Neural progenitor cell (in vitro differentiated cells): ENCODE measurements at regions not wholly inside any gene's neighbourhood (a gene's known extent, or its start where the extent isn't known, plus 50 kb on each side); places are given as distances from the start of the nearest gene placed in this dataset.

Experiments
- DNase-seq: peaks from one replicate; pipeline ENCODE4 v3.0.0-alpha.2; 2016; ENCODE audit warnings: low spot score
- H2AFZ ChIP-seq: fragments of 200-600 bp; sonication (generic); replicated peaks from 2 replicates; pipeline ENCODE4 v1.6.1; 2016; ENCODE audit warnings: antibody characterized with exemption
- H3F3A ChIP-seq: fragments of 200-600 bp; sonication (generic); 2 replicates; pipeline ENCODE4 v1.6.1; 2016; ENCODE audit warnings: antibody characterized with exemption, low read depth
- H3K27ac ChIP-seq: fragments of 200-600 bp; sonication (generic); 2 replicates; pipeline ENCODE4 v1.5.1; 2016; ENCODE audit warnings: mild to moderate bottlenecking
- H3K27me3 ChIP-seq: fragments of 200-600 bp; sonication (generic); 2 replicates; pipeline ENCODE4 v1.6.1; 2016; ENCODE audit warnings: mild to moderate bottlenecking, moderate library complexity
- H3K36me3 ChIP-seq: fragments of 200-600 bp; sonication (generic); 2 replicates; pipeline ENCODE4 v1.5.1; 2016
- H3K4me1 ChIP-seq: fragments of 200-600 bp; sonication (generic); 2 replicates; pipeline ENCODE4 v1.6.1; 2016; ENCODE audit warnings: mixed run types
- H3K4me2 ChIP-seq: fragments of 200-600 bp; sonication (generic); 2 replicates; pipeline ENCODE4 v1.6.1; 2016
- H3K4me3 ChIP-seq: fragments of 200-600 bp; sonication (generic); 2 replicates; pipeline ENCODE4 v1.5.1; 2016
- H3K79me2 ChIP-seq: fragments of 200-600 bp; sonication (generic); 2 replicates; pipeline ENCODE4 v1.6.1; 2016; ENCODE audit warnings: low read depth
- H3K9ac ChIP-seq: fragments of 200-600 bp; sonication (generic); 2 replicates; pipeline ENCODE4 v1.6.1; 2016
- H3K9me3 ChIP-seq: fragments of 200-600 bp; sonication (generic); 2 replicates; pipeline ENCODE4 v1.5.1; 2016; ENCODE audit warnings: low read depth
- H4K20me1 ChIP-seq: fragments of 200-600 bp; sonication (generic); 2 replicates; pipeline ENCODE4 v1.6.1; 2016; ENCODE audit warnings: low read depth
- H3K27ac Mint-ChIP-seq: 3 replicates; pipeline ENCODE4 v1.8.0; 2021; ENCODE audit warnings: mixed read lengths
- H3K27me3 Mint-ChIP-seq: 2 replicates; pipeline ENCODE4 v1.8.0; 2022; ENCODE audit warnings: low read depth, mild to moderate bottlenecking, inconsistent platforms, moderate library complexity, mixed read lengths; ENCODE audit not compliant: insufficient read depth
- H3K36me3 Mint-ChIP-seq: 3 replicates; pipeline ENCODE4 v1.8.0; 2021; ENCODE audit warnings: mixed read lengths
- H3K4me1 Mint-ChIP-seq: 3 replicates; pipeline ENCODE4 v1.8.0; 2021; ENCODE audit warnings: mixed read lengths
- H3K4me3 Mint-ChIP-seq: 3 replicates; pipeline ENCODE4 v1.8.0; 2021; ENCODE audit warnings: mild to moderate bottlenecking, moderate library complexity, mixed read lengths
- H3K9me3 Mint-ChIP-seq: 3 replicates; pipeline ENCODE4 v1.8.0; 2020; ENCODE audit warnings: mixed read lengths
- CTCF ChIP-seq: fragments of 200-600 bp; sonication (generic); IDR thresholded peaks from 2 replicates; pipeline ENCODE4 v1.5.1; 2017; ENCODE audit warnings: antibody characterized with exemption, mild to moderate bottlenecking
- EZH2 ChIP-seq: fragments of 200-600 bp; sonication (generic); IDR thresholded peaks from 2 replicates; pipeline ENCODE4 v1.6.1; 2017; ENCODE audit warnings: antibody characterized with exemption, mild to moderate bottlenecking, moderate library complexity
- EZH2phosphoT487 ChIP-seq: fragments of 200-600 bp; sonication (generic); IDR thresholded peaks from 2 replicates; pipeline ENCODE4 v1.6.1; 2017; ENCODE audit warnings: antibody characterized with exemption

- Histone ChIP-seq H3K27ac (no peak overlapping the region), H3K36me3 (no peaks in the 10 kb centered on the region), H3K9me3 (no peaks in the 10 kb centered on the region), H3K27me3 (no peaks in the 10 kb centered on the region), H2AFZ (no peak overlapping the region), H3K4me2 (no peak overlapping the region), H3K4me1 (no peaks in the 10 kb centered on the region), H3K4me3 (no peak overlapping the region), H3K79me2 (no peaks in the 10 kb centered on the region), H4K20me1 (no peaks in the 10 kb centered on the region), H3F3A (no peaks in the 10 kb centered on the region), H3K9ac (no peak overlapping the region)
- Mint-ChIP-seq H3K27ac (no peak overlapping the region), H3K27me3 (no peaks in the 10 kb centered on the region), H3K4me3 (no peak overlapping the region), H3K4me1 (peaks cover 3% of the 10 kb centered on the region), H3K9me3 (no peaks in the 10 kb centered on the region), H3K36me3 (no peaks in the 10 kb centered on the region)
- DNase-seq, result no peak
- TF ChIP-seq EZH2phosphoT487 (no peak), EZH2 (no peak), CTCF (no peak)
Measured at GRCh38 chr2:175640655-175641054, 361.4 kb downstream of the LNPK start.

GRCh38 chr2:175633227-175633626 is 368.8 kb downstream of the LNPK start:
- Mint-ChIP-seq H3K9me3 (no peaks in the 10 kb centered on the region), H3K27me3 (no peaks in the 10 kb centered on the region), H3K27ac (no peak overlapping the region), H3K4me1 (peaks cover 3% of the 10 kb centered on the region), H3K4me3 (no peak overlapping the region), H3K36me3 (no peaks in the 10 kb centered on the region)
- no peak overlapping the region for H3K4me3 ChIP-seq
- no peaks in the 10 kb centered on the region for H3K4me1 ChIP-seq
- H3K79me2 ChIP-seq, result no peaks in the 10 kb centered on the region
- TF ChIP-seq CTCF (no peak), EZH2 (no peak), EZH2phosphoT487 (no peak)
- H3K27me3 ChIP-seq, result no peaks in the 10 kb centered on the region
- H4K20me1 ChIP-seq, result no peaks in the 10 kb centered on the region
- H3F3A ChIP-seq, result no peaks in the 10 kb centered on the region
- no peak overlapping the region for H3K27ac ChIP-seq
- H2AFZ ChIP-seq, result no peak overlapping the region
- H3K9ac ChIP-seq, result no peak overlapping the region
- no peaks in the 10 kb centered on the region for H3K9me3 ChIP-seq
- DNase-seq, result no peak
- no peaks in the 10 kb centered on the region for H3K36me3 ChIP-seq
- H3K4me2 ChIP-seq, result no peak overlapping the region

GRCh38 chr2:175631245-175631623 is 370.8 kb downstream of the LNPK start:
- Mint-ChIP-seq H3K27ac (no peak overlapping the region), H3K9me3 (no peaks in the 10 kb centered on the region), H3K4me3 (no peak overlapping the region), H3K4me1 (peaks cover 3% of the 10 kb centered on the region), H3K27me3 (no peaks in the 10 kb centered on the region), H3K36me3 (no peaks in the 10 kb centered on the region)
- no peak overlapping the region for H3K27ac ChIP-seq
- H3K27me3 ChIP-seq, result no peaks in the 10 kb centered on the region
- no peak overlapping the region for H2AFZ ChIP-seq
- no peak for TF ChIP-seq EZH2
- no peak overlapping the region for H3K9ac ChIP-seq
- H3K4me1 ChIP-seq, result no peaks in the 10 kb centered on the region
- no peaks in the 10 kb centered on the region for H4K20me1 ChIP-seq
- H3K4me2 ChIP-seq, result no peak overlapping the region
- no peaks in the 10 kb centered on the region for H3F3A ChIP-seq
- H3K9me3 ChIP-seq, result no peaks in the 10 kb centered on the region
- DNase-seq, result no peak
- H3K36me3 ChIP-seq, result no peaks in the 10 kb centered on the region
- H3K79me2 ChIP-seq, result no peaks in the 10 kb centered on the region
- H3K4me3 ChIP-seq, result no peak overlapping the region

- Mint-ChIP-seq H3K36me3 (no peaks in the 10 kb centered on the region), H3K27me3 (no peaks in the 10 kb centered on the region), H3K27ac (no peak overlapping the region), H3K4me1 (no peaks in the 10 kb centered on the region), H3K4me3 (no peak overlapping the region), H3K9me3 (no peaks in the 10 kb centered on the region)
- Histone ChIP-seq H3K4me2 (no peak overlapping the region), H3K27ac (no peak overlapping the region), H3K4me3 (no peak overlapping the region), H4K20me1 (no peaks in the 10 kb centered on the region), H3K79me2 (no peaks in the 10 kb centered on the region), H3K27me3 (no peaks in the 10 kb centered on the region), H3K9ac (no peak overlapping the region), H3K4me1 (no peaks in the 10 kb centered on the region), H3F3A (no peaks in the 10 kb centered on the region), H3K36me3 (no peaks in the 10 kb centered on the region), H2AFZ (no peak overlapping the region), H3K9me3 (no peaks in the 10 kb centered on the region)
- TF ChIP-seq EZH2phosphoT487 (no peak), CTCF (no peak), EZH2 (no peak)
- no peak for DNase-seq
Measured at GRCh38 chr2:175630280-175631244, 371.5 kb downstream of the LNPK start.
